Natural killer cell treated with Interleukin-12 subunit alpha and Interleukin-12 subunit beta and Interleukin-15 and Interleukin-18, amount 100 ng/mL, for 72 hours (primary cell): ENCODE measurements at regions not wholly inside any gene's neighbourhood (a gene's known extent, or its start where the extent isn't known, plus 50 kb on each side); places are given as distances from the start of the nearest gene placed in this dataset.
"Not testable (repeated sequence)": the region's sequence is repeated elsewhere in the genome, so short reads cannot be mapped to it uniquely, and the experiment has no call there.

Experiments used
- ATAC-seq, 2 donors: fragments of 150-1000 bp; cut with Tn5 transposase in 1 of 2; sonication (Bioruptor Pico), chemical (Tn5 transposase) in 1 of 2; 2 replicates each; pipeline ENCODE4 v1.10.0; 2021
- DNase-seq: peaks from one replicate; pipeline ENCODE4 v3.0.0; 2022; ENCODE audit warnings: low spot score
- H3K27ac Mint-ChIP-seq, 2 donors: 1 replicate in 1 of 2; 2 replicates in 1 of 2; pipeline ENCODE4 v1.8.0; 2022; ENCODE audit warnings: mixed read lengths in 2 of 2, mild to moderate bottlenecking in 1 of 2, moderate library complexity in 1 of 2
- H3K27me3 Mint-ChIP-seq, 2 donors: 1 replicate in 1 of 2; 2 replicates in 1 of 2; pipeline ENCODE4 v1.8.0; 2022; ENCODE audit warnings: mixed read lengths in 2 of 2
- H3K36me3 Mint-ChIP-seq: one replicate; pipeline ENCODE4 v1.8.0; 2022; ENCODE audit warnings: mixed read lengths
- H3K4me1 Mint-ChIP-seq, 2 donors: 1 replicate in 1 of 2; 2 replicates in 1 of 2; pipeline ENCODE4 v1.8.0; 2022; ENCODE audit warnings: low read depth in 2 of 2, mixed read lengths in 2 of 2, mild to moderate bottlenecking in 1 of 2
- H3K4me3 Mint-ChIP-seq: one replicate; pipeline ENCODE4 v1.8.0; 2022; ENCODE audit warnings: mixed read lengths
- H3K9me3 Mint-ChIP-seq: 2 replicates; pipeline ENCODE4 v1.8.0; 2022; ENCODE audit warnings: mixed read lengths

DNA sequence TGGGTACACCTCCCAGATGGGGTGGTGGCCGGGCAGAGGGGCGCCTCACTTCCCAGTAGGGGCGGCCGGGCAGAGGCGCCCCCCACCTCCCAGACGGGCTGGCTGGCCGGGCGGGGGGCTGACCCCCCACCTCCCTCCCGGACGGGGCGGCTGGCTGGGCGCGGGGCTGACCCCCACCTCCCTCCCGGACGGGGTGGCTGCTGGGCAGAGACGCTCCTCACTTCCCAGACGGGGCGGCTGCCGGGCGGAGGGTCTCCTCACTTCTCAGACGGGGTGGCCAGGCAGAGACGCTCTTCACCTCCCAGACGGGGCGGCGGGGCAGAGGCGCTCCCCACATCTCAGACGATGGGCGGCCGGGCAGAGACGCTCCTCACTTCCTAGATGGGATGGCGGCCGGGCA is 240.6 kb downstream of the IL20RB start:
- not testable (repeated sequence) for H3K27ac Mint-ChIP-seq, DNase-seq, H3K4me1 Mint-ChIP-seq, ATAC-seq, H3K4me3 Mint-ChIP-seq, H3K36me3 Mint-ChIP-seq, H3K9me3 Mint-ChIP-seq
- H3K27me3 Mint-ChIP-seq = peaks cover 0 to 10% of the 10 kb centered on the region in 2 donors

DNA sequence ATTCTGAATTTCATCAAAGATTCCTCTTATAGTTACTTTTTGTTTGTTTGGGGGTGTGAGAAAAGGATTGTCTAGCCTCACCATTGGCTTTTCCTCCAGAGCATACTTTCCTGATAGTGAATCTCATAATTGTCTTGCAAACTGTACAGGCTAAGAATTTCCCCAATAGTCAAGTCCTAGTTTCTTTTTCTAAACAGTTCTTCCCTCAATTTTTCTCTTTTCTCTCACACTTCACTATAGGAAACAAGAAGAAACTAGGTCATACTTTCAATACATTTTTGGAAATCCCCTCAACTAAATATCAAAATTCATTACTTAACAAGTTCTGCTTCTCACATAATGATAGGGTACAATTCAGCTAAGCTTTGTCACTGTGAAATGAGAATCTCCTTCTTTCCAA is 241.9 kb downstream of the IL20RB start:
- Mint-ChIP-seq H3K4me1 (no peaks in the 10 kb centered on the region), H3K36me3 (no peaks in the 10 kb centered on the region), H3K4me3 (no peak overlapping the region), H3K9me3 (peaks cover 3% of the 10 kb centered on the region), H3K27ac (no peak overlapping the region), H3K27me3 (peaks cover 0 to 6% of the 10 kb centered on the region in 2 donors)
- ATAC-seq = no peak
- no peak for DNase-seq

- Mint-ChIP-seq H3K27ac (no peak overlapping the region), H3K36me3 (no peaks in the 10 kb centered on the region), H3K4me3 (no peak overlapping the region), H3K27me3 (peaks cover 0 to 8% of the 10 kb centered on the region in 2 donors), H3K4me1 (no peaks in the 10 kb centered on the region), H3K9me3 (peaks cover 3% of the 10 kb centered on the region)
- ATAC-seq = no peak
- DNase-seq = no peak
Measured at GRCh38 chr3:137201066-137201465, 243.3 kb downstream of the IL20RB start.

DNA sequence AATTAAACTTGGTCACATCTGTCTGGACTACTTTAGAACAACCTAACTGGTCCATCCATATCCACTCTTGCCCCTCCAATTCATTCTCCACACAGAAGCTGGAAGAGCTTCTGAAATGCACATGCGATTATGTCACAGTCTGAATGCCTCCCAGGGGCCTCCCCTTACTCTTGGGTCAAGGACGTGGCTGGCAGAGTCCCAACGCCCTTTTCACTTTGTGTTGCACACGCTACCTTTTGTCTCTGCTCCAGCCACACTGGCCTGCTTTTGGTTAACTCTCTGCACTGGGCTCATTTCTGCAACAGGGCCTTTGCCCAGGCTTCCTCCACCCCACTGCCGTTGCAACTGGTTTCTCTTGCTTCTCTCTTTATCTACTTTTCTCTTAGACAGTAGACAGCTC is 245.2 kb downstream of the IL20RB start:
- no peak for DNase-seq
- Mint-ChIP-seq H3K27ac (no peak overlapping the region), H3K4me1 (no peaks in the 10 kb centered on the region), H3K9me3 (peaks cover 3% of the 10 kb centered on the region), H3K36me3 (no peaks in the 10 kb centered on the region), H3K27me3 (peaks cover 0 to 8% of the 10 kb centered on the region in 2 donors), H3K4me3 (no peak overlapping the region)
- no peak for ATAC-seq

- ATAC-seq (no peak), DNase-seq (no peak)
- H3K27me3 Mint-ChIP-seq = peaks cover 0 to 8% of the 10 kb centered on the region in 2 donors
- H3K36me3 Mint-ChIP-seq = no peaks in the 10 kb centered on the region
- H3K9me3 Mint-ChIP-seq = peaks cover 3% of the 10 kb centered on the region
- H3K4me3 Mint-ChIP-seq = no peak overlapping the region
- H3K27ac Mint-ChIP-seq = no peak overlapping the region
- no peaks in the 10 kb centered on the region for H3K4me1 Mint-ChIP-seq
Measured at GRCh38 chr3:137204409-137204808, 246.6 kb downstream of the IL20RB start.

- DNase-seq (no peak), ATAC-seq (no peak)
- Mint-ChIP-seq H3K27me3 (peaks cover 0 to 11% of the 10 kb centered on the region in 2 donors), H3K36me3 (no peaks in the 10 kb centered on the region), H3K4me1 (no peaks in the 10 kb centered on the region), H3K27ac (no peak overlapping the region), H3K9me3 (peaks cover 7% of the 10 kb centered on the region), H3K4me3 (no peak overlapping the region)
Measured at GRCh38 chr3:137205394-137206045, 247.7 kb downstream of the IL20RB start.

- Mint-ChIP-seq H3K36me3 (no peaks in the 10 kb centered on the region), H3K4me1 (no peaks in the 10 kb centered on the region), H3K9me3 (peaks cover 8% of the 10 kb centered on the region), H3K4me3 (no peak overlapping the region), H3K27me3 (peaks cover 0 to 19% of the 10 kb centered on the region in 2 donors), H3K27ac (no peak overlapping the region)
- no peak for ATAC-seq
- DNase-seq = no peak
Measured at GRCh38 chr3:137207616-137208015, 249.8 kb downstream of the IL20RB start.

GRCh38 chr3:137217733-137218132 is 259.9 kb downstream of the IL20RB start:
- Mint-ChIP-seq H3K4me1 (no peaks in the 10 kb centered on the region), H3K4me3 (no peak overlapping the region), H3K27ac (no peak overlapping the region), H3K27me3 (peaks cover 2 to 11% of the 10 kb centered on the region in 2 donors), H3K36me3 (peaks cover 5% of the 10 kb centered on the region), H3K9me3 (peaks cover 13% of the 10 kb centered on the region)
- ATAC-seq (no peak), DNase-seq (no peak)

- DNase-seq (no peak), ATAC-seq (no peak)
- H3K4me3 Mint-ChIP-seq = no peak overlapping the region
- H3K36me3 Mint-ChIP-seq = no peaks in the 10 kb centered on the region
- peaks cover 1 to 2% of the 10 kb centered on the region in 2 donors for H3K27me3 Mint-ChIP-seq
- H3K4me1 Mint-ChIP-seq = no peaks in the 10 kb centered on the region
- no peak overlapping the region for H3K27ac Mint-ChIP-seq
- H3K9me3 Mint-ChIP-seq = peaks cover 9% of the 10 kb centered on the region
Measured at GRCh38 chr3:137219801-137220445, 262.1 kb downstream of the IL20RB start.

DNA sequence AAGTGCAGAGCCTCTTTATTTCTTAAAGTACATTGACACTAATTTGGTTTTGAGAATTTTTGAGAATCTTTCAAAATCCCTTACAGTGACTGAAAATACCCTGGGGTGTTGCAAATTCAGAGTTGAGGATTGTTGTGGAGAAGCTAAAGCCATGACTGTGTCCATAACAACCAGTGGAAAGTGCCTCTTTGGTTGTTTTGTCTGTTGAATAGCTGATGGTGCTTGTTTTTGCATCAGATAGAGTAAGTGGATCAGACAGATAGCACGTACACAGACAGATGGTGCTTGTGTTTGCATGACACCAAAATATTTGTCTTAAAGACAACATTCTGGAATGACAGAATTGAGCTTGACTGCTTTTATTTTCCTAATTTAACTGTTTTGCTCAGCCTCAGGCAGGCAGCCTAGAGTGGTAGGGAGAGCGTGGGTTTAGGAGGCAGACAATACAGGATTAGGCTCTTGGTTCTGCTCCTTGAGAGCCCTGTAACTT is 265.0 kb downstream of the IL20RB start:
- H3K9me3 Mint-ChIP-seq = peaks cover 13% of the 10 kb centered on the region
- H3K27ac Mint-ChIP-seq = no peak overlapping the region
- no peaks in the 10 kb centered on the region for H3K36me3 Mint-ChIP-seq
- ATAC-seq (no peak), DNase-seq (no peak)
- H3K27me3 Mint-ChIP-seq = peaks cover 4 to 6% of the 10 kb centered on the region in 2 donors
- no peak overlapping the region for H3K4me3 Mint-ChIP-seq
- H3K4me1 Mint-ChIP-seq = no peaks in the 10 kb centered on the region

GRCh38 chr3:137224464-137224863 is 266.7 kb downstream of the IL20RB start:
- Mint-ChIP-seq H3K4me1 (no peaks in the 10 kb centered on the region), H3K27ac (no peak overlapping the region), H3K36me3 (no peaks in the 10 kb centered on the region), H3K27me3 (peaks cover 4 to 6% of the 10 kb centered on the region in 2 donors), H3K4me3 (no peak overlapping the region), H3K9me3 (peaks cover 13% of the 10 kb centered on the region)
- ATAC-seq = no peak
- DNase-seq = no peak

GRCh38 chr3:137242836-137243400 is 285.1 kb downstream of the IL20RB start:
- H3K27ac Mint-ChIP-seq = no peak overlapping the region
- peaks cover 0 to 7% of the 10 kb centered on the region in 2 donors for H3K27me3 Mint-ChIP-seq
- no peak for DNase-seq
- peaks cover 3% of the 10 kb centered on the region for H3K9me3 Mint-ChIP-seq
- no peaks in the 10 kb centered on the region for H3K36me3 Mint-ChIP-seq
- ATAC-seq = no peak
- H3K4me3 Mint-ChIP-seq = no peak overlapping the region
- no peaks in the 10 kb centered on the region for H3K4me1 Mint-ChIP-seq

- no peak overlapping the region for H3K27ac Mint-ChIP-seq
- H3K36me3 Mint-ChIP-seq = no peaks in the 10 kb centered on the region
- ATAC-seq (no peak), DNase-seq (no peak)
- peaks cover 0 to 7% of the 10 kb centered on the region in 2 donors for H3K27me3 Mint-ChIP-seq
- H3K4me3 Mint-ChIP-seq = no peak overlapping the region
- peaks cover 3% of the 10 kb centered on the region for H3K9me3 Mint-ChIP-seq
- no peaks in the 10 kb centered on the region for H3K4me1 Mint-ChIP-seq
Measured at GRCh38 chr3:137246491-137246890, 288.7 kb downstream of the IL20RB start.

DNA sequence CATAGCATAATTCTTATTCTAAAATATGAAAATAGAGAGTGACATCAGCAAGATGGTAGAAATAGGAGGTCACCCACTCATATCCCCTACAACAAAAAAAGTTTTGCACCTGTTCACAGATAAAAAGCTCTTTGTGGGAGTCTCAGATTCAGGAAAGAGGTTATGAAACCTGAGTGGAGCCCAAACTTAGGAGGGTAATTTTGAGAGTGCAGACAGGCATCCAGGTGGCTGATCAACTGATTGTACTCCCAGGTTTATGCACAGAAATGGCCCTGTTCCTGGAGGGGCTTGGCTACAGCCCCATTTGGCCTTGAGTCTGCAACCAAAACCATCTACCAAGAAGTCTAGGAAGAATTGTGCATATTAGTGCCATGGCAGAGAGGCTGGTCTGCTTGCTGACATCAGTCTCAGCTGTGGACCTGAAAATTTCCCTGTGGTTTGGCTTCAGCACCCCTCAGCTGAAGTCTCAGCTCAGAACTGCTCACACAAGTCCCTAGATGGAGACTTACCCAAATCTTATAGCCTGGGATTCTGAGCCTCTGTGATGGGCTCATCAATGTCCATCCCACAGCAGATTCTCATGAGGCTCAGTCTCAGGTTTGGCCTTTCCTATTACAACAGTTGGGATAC is 291.6 kb downstream of the IL20RB start:
- Mint-ChIP-seq H3K4me3 (no peak overlapping the region), H3K4me1 (no peaks in the 10 kb centered on the region), H3K27me3 (no peaks in the 10 kb centered on the region), H3K9me3 (peaks cover 5% of the 10 kb centered on the region), H3K36me3 (no peaks in the 10 kb centered on the region), H3K27ac (no peak overlapping the region)
- ATAC-seq (no peak), DNase-seq (no peak)
